T-cell (primary cell): ENCODE measurements at regions not wholly inside any gene's neighbourhood (a gene's known extent, or its start where the extent isn't known, plus 50 kb on each side); places are given as distances from the start of the nearest gene placed in this dataset.
"Not testable (repeated sequence)": the region's sequence is repeated elsewhere in the genome, so short reads cannot be mapped to it uniquely, and the experiment has no call there.

Source experiments
- ATAC-seq, 4 experiments: fragments of 200-7000 bp in 3 of 4; fragments of 150-1000 bp in 1 of 4; cut with Tn5 transposase; replicated peaks in 1 of 4; 1 replicate in 3 of 4; 2 replicates in 1 of 4; pipeline ENCODE4 v1.10.0; 2021; ENCODE audit warnings: moderate library complexity in 3 of 4, mild to moderate bottlenecking in 2 of 4, moderate number of reproducible peaks in 1 of 4
- CTCF ChIA-PET, 2 donors: fragments of 300-600 bp; sonication (Branson Sonifier 250); formaldehyde crosslinking; loops; one replicate each; lab custom pipeline; 2022; ENCODE audit warnings: antibody characterized with exemption in 2 of 2; lab: Charles Lee
- POLR2A ChIA-PET, 2 donors: fragments of 300-600 bp; sonication (Branson Sonifier 250); formaldehyde crosslinking; loops; one replicate each; lab custom pipeline; 2022; ENCODE audit warnings: antibody characterized with exemption in 2 of 2; lab: Charles Lee
- DNase-seq, 35 experiments: peaks; one replicate each; pipeline versions ENCODE4 v3.0.0 to v3.0.0-alpha.2; 2013 to 2023
- H3K27ac ChIP-seq: one replicate; pipeline ENCODE4 v1.5.1; 2013; ENCODE audit warnings: low read length
- H3K27me3 ChIP-seq, 2 experiments: replicated peaks in 1 of 2; 1 replicate in 1 of 2; 2 replicates in 1 of 2; pipeline versions ENCODE4 v1.6.1 to v1.7.0; 2013; ENCODE audit warnings: low read length in 1 of 2, mixed read lengths in 1 of 2; ENCODE audit not compliant: control insufficient read depth in 2 of 2, insufficient read depth in 2 of 2; ENCODE audit errors: extremely low read depth in 1 of 2
- H3K36me3 ChIP-seq, 2 donors: 1 replicate in 1 of 2; 2 replicates in 1 of 2; pipeline versions ENCODE4 v1.6.1 to v1.7.0; 2013; ENCODE audit warnings: low read length in 1 of 2; ENCODE audit not compliant: control insufficient read depth in 2 of 2, insufficient read depth in 1 of 2; ENCODE audit errors: extremely low read depth in 1 of 2
- H3K4me1 ChIP-seq, 2 experiments: 1 replicate in 1 of 2; 2 replicates in 1 of 2; pipeline versions ENCODE4 v1.6.1 to v1.7.0; 2013; ENCODE audit warnings: low read length in 2 of 2, mixed read lengths in 1 of 2; ENCODE audit not compliant: insufficient read depth in 2 of 2, control insufficient read depth in 1 of 2; ENCODE audit errors: extremely low read depth in 1 of 2
- H3K4me3 ChIP-seq, 2 donors: 1 replicate in 1 of 2; 2 replicates in 1 of 2; pipeline versions ENCODE4 v1.5.1 to v1.7.0; 2013; ENCODE audit warnings: mild to moderate bottlenecking in 2 of 2, low read length in 1 of 2, moderate library complexity in 1 of 2; ENCODE audit not compliant: control insufficient read depth in 1 of 2; ENCODE audit errors: extremely low read depth in 1 of 2
- H3K9me3 ChIP-seq: 2 replicates; pipeline ENCODE4 v1.7.0; 2013
- H3K27ac Mint-ChIP-seq, 2 donors: one replicate each; pipeline ENCODE4 v1.8.0; 2020 to 2021; ENCODE audit warnings: mild to moderate bottlenecking in 2 of 2, mixed read lengths in 2 of 2
- H3K27me3 Mint-ChIP-seq, 2 donors: one replicate each; pipeline ENCODE4 v1.8.0; 2021 to 2022; ENCODE audit warnings: mixed read lengths in 2 of 2
- H3K36me3 Mint-ChIP-seq: one replicate; pipeline ENCODE4 v1.8.0; 2021; ENCODE audit warnings: mixed read lengths
- H3K4me1 Mint-ChIP-seq, 3 donors: one replicate each; pipeline ENCODE4 v1.8.0; 2020 to 2022; ENCODE audit warnings: mixed read lengths in 3 of 3, mild to moderate bottlenecking in 1 of 3
- H3K4me3 Mint-ChIP-seq, 3 donors: one replicate each; pipeline ENCODE4 v1.8.0; 2020 to 2022; ENCODE audit warnings: mild to moderate bottlenecking in 3 of 3, mixed read lengths in 3 of 3, moderate library complexity in 3 of 3
- H3K9me3 Mint-ChIP-seq, 3 donors: one replicate each; pipeline ENCODE4 v1.8.0; 2020 to 2022; ENCODE audit warnings: mixed read lengths in 3 of 3
- WGBS: methylation state at CpG from one replicate; pipeline ENCODE4 v1.1.5; 2013; ENCODE audit warnings: missing lambda C conversion rate; ENCODE audit not compliant: insufficient coverage; 5-methylcytosine and 5-hydroxymethylcytosine counted together

DNA sequence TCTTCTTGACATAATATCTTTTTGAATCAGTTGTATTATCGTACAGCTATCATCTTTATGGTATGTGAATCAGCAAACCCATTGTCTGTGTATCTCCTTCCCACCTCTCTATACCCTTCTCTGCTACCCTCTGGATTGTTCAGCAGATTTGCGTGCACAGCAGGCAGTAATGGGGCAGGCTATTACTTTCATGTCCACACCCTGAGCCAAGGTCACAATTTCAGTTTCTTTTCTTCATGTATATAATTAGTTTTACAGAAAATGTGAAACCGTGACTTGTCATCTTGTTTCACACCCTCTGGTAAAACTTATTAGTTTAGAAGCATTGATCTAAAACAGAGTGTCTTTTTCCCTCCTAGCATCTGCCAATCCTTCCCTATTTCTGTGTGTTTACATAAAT is 770.4 kb upstream of the SEMA6D start:
- Histone ChIP-seq H3K27ac (no peak overlapping the region), H3K27me3 (no peaks in the 10 kb centered on the region), H3K36me3 (no peaks in the 10 kb centered on the region), H3K4me3 (no peak overlapping the region), H3K9me3 (peaks cover 4% of the 10 kb centered on the region), H3K4me1 (no peaks in the 10 kb centered on the region)
- ChIA-PET CTCF (interaction anchor here in 1 of 2 donors (0.6 kb wide), 1 partner anchor 11 kb away, joined by 3 read pairs; no protein-coding TSS in a partner anchor), POLR2A (no interaction called here)
- Mint-ChIP-seq H3K9me3 (peaks cover 18 to 23% (median 20%) of the 10 kb centered on the region in 3 donors), H3K36me3 (no peaks in the 10 kb centered on the region), H3K27ac (no peak overlapping the region), H3K4me3 (no peak overlapping the region), H3K4me1 (no peaks in the 10 kb centered on the region), H3K27me3 (no peaks in the 10 kb centered on the region)
- DNase-seq = no peak
- WGBS = no CpG with 5 or more reads among the region's 3 CpGs
- ATAC-seq = no peak

DNA sequence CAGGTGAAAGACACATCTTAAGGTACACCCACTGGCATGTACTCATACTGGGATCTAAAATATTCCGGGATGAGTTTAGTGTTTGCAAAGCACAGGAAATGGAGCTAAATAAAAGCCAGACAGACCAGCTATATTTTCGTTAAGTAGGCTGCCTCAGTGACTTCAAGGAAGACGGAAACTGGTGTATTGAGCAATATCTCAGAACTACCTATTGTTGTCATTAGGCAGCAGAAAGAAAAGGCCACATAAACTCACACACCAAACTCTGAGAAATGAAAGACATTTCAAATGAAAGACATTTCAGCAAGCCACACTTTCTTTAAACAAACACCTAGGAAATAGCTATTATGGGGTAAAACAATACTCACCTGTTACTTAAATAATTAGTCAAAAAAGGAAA is 761.7 kb upstream of the SEMA6D start:
- POLR2A ChIA-PET = no interaction called here
- DNase-seq (no peak), ATAC-seq (no peak)
- Mint-ChIP-seq H3K4me1 (no peaks in the 10 kb centered on the region), H3K36me3 (no peaks in the 10 kb centered on the region), H3K9me3 (peaks cover 10 to 23% (median 14%) of the 10 kb centered on the region in 3 donors), H3K4me3 (no peak overlapping the region), H3K27ac (no peak overlapping the region), H3K27me3 (no peaks in the 10 kb centered on the region)
- Histone ChIP-seq H3K36me3 (no peaks in the 10 kb centered on the region), H3K9me3 (no peaks in the 10 kb centered on the region), H3K4me3 (no peak overlapping the region), H3K27me3 (no peaks in the 10 kb centered on the region), H3K4me1 (no peaks in the 10 kb centered on the region), H3K27ac (no peak overlapping the region)
- CTCF ChIA-PET = no interaction called here
- 80% methylated on average over 1 of the region's 3 CpGs for WGBS

DNA sequence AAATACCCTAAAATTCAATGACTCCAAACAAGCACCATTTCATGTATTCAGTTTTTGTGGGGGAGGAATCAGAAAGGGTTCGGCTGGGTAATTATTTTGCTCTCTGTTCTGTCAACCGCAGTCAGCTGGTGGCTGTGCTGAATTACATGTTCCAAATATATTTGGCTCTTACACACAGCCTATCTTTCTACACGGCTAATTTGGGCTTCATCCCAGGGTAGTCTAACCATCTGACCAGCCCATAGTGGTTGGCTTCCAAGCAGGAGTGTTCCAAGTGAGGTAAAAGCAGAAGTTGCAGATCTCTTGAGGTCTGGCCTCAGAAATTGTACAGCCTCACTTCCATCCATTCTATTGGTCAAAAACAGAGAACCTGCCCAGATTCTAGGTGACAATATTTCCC is 760.8 kb upstream of the SEMA6D start:
- ATAC-seq (no peak), DNase-seq (no peak)
- Histone ChIP-seq H3K27ac (no peak overlapping the region), H3K4me1 (no peaks in the 10 kb centered on the region), H3K4me3 (no peak overlapping the region), H3K9me3 (no peaks in the 10 kb centered on the region), H3K36me3 (no peaks in the 10 kb centered on the region), H3K27me3 (no peaks in the 10 kb centered on the region)
- no peaks in the 10 kb centered on the region for H3K4me1 Mint-ChIP-seq
- no CpG with 5 or more reads among the region's 3 CpGs for WGBS
- H3K36me3 Mint-ChIP-seq = no peaks in the 10 kb centered on the region
- no peaks in the 10 kb centered on the region for H3K27me3 Mint-ChIP-seq
- CTCF ChIA-PET = no interaction called here
- POLR2A ChIA-PET = no interaction called here
- H3K9me3 Mint-ChIP-seq = peaks cover 9 to 19% (median 12%) of the 10 kb centered on the region in 3 donors
- H3K4me3 Mint-ChIP-seq = no peak overlapping the region
- no peak overlapping the region for H3K27ac Mint-ChIP-seq

DNA sequence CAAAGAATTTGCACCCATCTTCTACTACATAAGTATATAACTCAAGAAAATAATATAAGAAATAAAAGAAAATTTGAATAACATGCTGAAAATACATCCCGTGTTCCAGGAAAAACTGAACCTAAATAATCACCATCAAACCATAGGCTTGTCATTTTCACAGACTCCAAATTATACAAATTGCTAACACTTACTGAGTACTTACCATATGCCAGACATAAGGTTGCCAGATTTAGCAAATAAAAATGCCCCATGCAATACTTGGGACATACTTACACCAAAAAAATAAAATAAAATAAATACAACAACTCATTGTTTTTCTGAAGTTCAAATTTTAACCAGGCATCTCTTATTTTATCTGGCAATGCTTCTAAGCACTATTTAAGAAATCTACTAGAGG is 760.4 kb upstream of the SEMA6D start:
- no peak overlapping the region for H3K4me3 Mint-ChIP-seq
- 80% methylated on average over 1 of the region's 1 CpG for WGBS
- ChIA-PET CTCF (no interaction called here), POLR2A (no interaction called here)
- no peaks in the 10 kb centered on the region for H3K27me3 Mint-ChIP-seq
- no peak for ATAC-seq
- H3K27ac ChIP-seq = no peak overlapping the region
- DNase-seq = no peak
- peaks cover 7 to 16% (median 11%) of the 10 kb centered on the region in 3 donors for H3K9me3 Mint-ChIP-seq
- no peak overlapping the region for H3K27ac Mint-ChIP-seq
- H3K27me3 ChIP-seq = no peaks in the 10 kb centered on the region
- H3K4me1 ChIP-seq = no peaks in the 10 kb centered on the region
- no peaks in the 10 kb centered on the region for H3K4me1 Mint-ChIP-seq
- H3K36me3 Mint-ChIP-seq = no peaks in the 10 kb centered on the region
- no peak overlapping the region for H3K4me3 ChIP-seq
- no peaks in the 10 kb centered on the region for H3K36me3 ChIP-seq
- no peaks in the 10 kb centered on the region for H3K9me3 ChIP-seq

DNA sequence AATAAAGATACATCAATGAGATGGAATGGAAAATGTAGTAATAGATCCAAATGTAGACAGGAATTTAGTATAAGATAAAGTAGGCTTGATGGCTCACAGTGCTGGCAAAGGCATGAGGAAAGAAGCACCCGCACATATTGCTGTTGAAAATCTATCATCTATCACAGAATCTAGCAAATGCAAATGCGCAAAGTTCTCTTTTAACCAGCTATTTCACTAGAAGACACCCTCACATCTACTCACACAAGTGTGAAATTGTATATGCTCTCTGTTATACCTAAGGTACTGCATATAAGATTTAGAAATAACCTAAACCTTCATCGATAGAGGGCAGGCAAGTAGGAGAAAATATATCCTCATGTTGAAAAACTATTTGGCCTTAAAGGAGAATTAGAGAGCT is 756.7 kb upstream of the SEMA6D start:
- no CpG with 5 or more reads among the region's 3 CpGs for WGBS
- no peak overlapping the region for H3K27ac Mint-ChIP-seq
- no peaks in the 10 kb centered on the region for H3K9me3 ChIP-seq

DNA sequence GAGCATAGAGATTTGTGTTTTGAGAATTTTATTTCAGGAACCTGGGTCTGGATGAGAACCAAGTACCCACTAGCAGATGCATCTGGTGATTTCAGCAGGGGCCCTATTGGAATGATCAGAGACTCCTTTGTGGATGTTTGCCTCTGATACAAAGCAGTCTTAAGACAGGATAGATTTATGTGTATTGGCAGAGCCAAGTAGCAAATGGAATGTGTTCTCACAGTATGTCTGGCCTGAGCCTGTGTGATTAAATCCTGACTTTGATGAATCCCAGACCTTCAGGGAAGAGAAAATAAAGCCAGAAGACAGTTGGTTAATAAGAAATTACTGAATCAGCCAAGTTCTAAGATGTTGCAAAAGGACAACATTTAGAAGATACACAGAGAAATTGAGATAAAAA is 755.5 kb upstream of the SEMA6D start:
- no peaks in the 10 kb centered on the region for H3K27me3 Mint-ChIP-seq
- no peaks in the 10 kb centered on the region for H3K4me1 Mint-ChIP-seq

More for the DNA sequence above, 756.7 kb upstream of the SEMA6D start:
- POLR2A ChIA-PET = no interaction called here
- H3K36me3 ChIP-seq = no peaks in the 10 kb centered on the region
- H3K4me3 ChIP-seq = no peak overlapping the region
- CTCF ChIA-PET = no interaction called here
- no peaks in the 10 kb centered on the region for H3K27me3 ChIP-seq
- H3K36me3 Mint-ChIP-seq = no peaks in the 10 kb centered on the region
- H3K4me1 Mint-ChIP-seq = no peaks in the 10 kb centered on the region
- peaks cover 4 to 11% (median 9%) of the 10 kb centered on the region in 3 donors for H3K9me3 Mint-ChIP-seq
- no peak overlapping the region for H3K27ac ChIP-seq
- no peaks in the 10 kb centered on the region for H3K4me1 ChIP-seq
- no peak overlapping the region for H3K4me3 Mint-ChIP-seq
- DNase-seq (no peak), ATAC-seq (no peak)
- no peaks in the 10 kb centered on the region for H3K27me3 Mint-ChIP-seq

DNA sequence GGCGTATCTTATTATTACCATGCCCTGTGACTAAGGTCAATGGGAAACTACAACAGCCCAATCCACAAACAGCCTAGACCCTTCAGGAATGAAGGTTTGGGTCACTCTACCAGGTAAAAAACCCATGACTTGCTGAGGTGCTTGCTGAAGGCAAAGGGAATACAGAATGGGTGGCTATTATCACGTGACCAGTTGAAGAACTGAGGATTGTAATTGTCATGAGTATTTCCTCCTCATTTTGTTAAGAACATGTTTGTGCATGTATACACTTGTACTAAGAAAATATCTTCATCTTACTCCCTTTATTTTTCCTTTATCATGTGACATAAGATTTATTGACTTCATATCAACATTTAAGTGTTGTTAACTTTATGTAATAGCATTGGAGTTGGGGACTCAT is 729.2 kb upstream of the SEMA6D start:
- H3K27ac Mint-ChIP-seq, H3K27me3 ChIP-seq, H3K4me1 Mint-ChIP-seq, POLR2A ChIA-PET, ATAC-seq, H3K27me3 Mint-ChIP-seq, H3K4me3 ChIP-seq, H3K4me3 Mint-ChIP-seq, H3K9me3 ChIP-seq, H3K36me3 ChIP-seq, DNase-seq, H3K27ac ChIP-seq, CTCF ChIA-PET, H3K36me3 Mint-ChIP-seq, H3K4me1 ChIP-seq: not testable (repeated sequence)
- no CpG with 5 or more reads among the region's 2 CpGs for WGBS
- H3K9me3 Mint-ChIP-seq = peaks cover 7 to 28% (median 10%) of the 10 kb centered on the region in 3 donors

More for the DNA sequence above, 755.5 kb upstream of the SEMA6D start:
- Histone ChIP-seq H3K4me1 (no peaks in the 10 kb centered on the region), H3K4me3 (no peak overlapping the region), H3K27ac (no peak overlapping the region), H3K27me3 (no peaks in the 10 kb centered on the region), H3K9me3 (no peaks in the 10 kb centered on the region), H3K36me3 (no peaks in the 10 kb centered on the region)
- Mint-ChIP-seq H3K4me3 (no peak overlapping the region), H3K36me3 (no peaks in the 10 kb centered on the region), H3K9me3 (peaks cover 2 to 15% (median 10%) of the 10 kb centered on the region in 3 donors), H3K27ac (no peak overlapping the region)
- POLR2A ChIA-PET = no interaction called here
- no peak for ATAC-seq
- DNase-seq = no peak
- CTCF ChIA-PET = no interaction called here
